ENCODE measurements at regions not wholly inside any gene's neighbourhood (a gene's known extent, or its start where the extent isn't known, plus 50 kb on each side); places are given as distances from the start of the nearest gene placed in this dataset.

GRCh38 chr5:38051711-38052511, 206.4 kb upstream of the EGFLAM start:
- TF ChIP-seq POLR2A (IDR thresholded peaks at IDR 0.05), result no peak
- TF ChIP-seq, protein P1, sequence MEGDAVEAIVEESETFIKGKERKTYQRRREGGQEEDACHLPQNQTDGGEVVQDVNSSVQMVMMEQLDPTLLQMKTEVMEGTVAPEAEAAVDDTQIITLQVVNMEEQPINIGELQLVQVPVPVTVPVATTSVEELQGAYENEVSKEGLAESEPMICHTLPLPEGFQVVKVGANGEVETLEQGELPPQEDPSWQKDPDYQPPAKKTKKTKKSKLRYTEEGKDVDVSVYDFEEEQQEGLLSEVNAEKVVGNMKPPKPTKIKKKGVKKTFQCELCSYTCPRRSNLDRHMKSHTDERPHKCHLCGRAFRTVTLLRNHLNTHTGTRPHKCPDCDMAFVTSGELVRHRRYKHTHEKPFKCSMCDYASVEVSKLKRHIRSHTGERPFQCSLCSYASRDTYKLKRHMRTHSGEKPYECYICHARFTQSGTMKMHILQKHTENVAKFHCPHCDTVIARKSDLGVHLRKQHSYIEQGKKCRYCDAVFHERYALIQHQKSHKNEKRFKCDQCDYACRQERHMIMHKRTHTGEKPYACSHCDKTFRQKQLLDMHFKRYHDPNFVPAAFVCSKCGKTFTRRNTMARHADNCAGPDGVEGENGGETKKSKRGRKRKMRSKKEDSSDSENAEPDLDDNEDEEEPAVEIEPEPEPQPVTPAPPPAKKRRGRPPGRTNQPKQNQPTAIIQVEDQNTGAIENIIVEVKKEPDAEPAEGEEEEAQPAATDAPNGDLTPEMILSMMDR (IDR thresholded peaks at IDR 0.05 in 4 of 5, conservative IDR thresholded peaks at IDR 0.05 in 1 of 5), result no peak

All from gastrocnemius medialis (tissue), 4 donors.